AG09319 (cell line): ENCODE measurements at regions not wholly inside any gene's neighbourhood (a gene's known extent, or its start where the extent isn't known, plus 50 kb on each side); places are given as distances from the start of the nearest gene placed in this dataset.
"Not testable (repeated sequence)": the region's sequence is repeated elsewhere in the genome, so short reads cannot be mapped to it uniquely, and the experiment has no call there.

Experiments used
- DNase-seq: peaks from one replicate; pipeline ENCODE4 v3.0.0-alpha.2; 2010; ENCODE audit warnings: low read depth; ENCODE audit errors: extremely low read depth
- CTCF ChIP-seq: IDR thresholded peaks from 2 replicates; pipeline ENCODE4 v1.5.1; 2011; ENCODE audit warnings: low read depth, mild to moderate bottlenecking, inconsistent platforms, low read length, moderate library complexity

DNA sequence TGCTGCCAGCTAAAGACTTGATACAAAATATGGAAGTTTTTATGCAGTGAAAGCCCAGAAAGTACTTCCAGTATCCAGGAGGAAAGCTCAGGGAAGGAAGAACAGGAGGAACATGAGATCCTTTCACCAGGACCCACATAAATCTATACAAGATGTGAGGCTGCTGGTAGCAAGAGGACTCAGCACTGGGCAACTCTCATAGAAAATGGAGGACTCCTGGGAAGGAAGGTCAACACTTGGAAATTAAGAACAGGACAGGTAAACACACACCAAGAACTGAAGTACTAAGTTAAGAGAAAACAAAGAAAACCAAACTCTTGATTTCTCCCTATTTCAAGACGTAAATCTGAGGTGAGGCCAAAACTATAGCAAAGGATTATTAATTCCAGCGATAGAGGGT is 220.5 kb upstream of the HSF2 start:
- DNase-seq = no peak
- TF ChIP-seq CTCF = no peak

- TF ChIP-seq CTCF = peak; percentile 57
- peak; percentile 5 for DNase-seq
Measured at GRCh38 chr6:122180132-122180531, 219.3 kb upstream of the HSF2 start.

- DNase-seq = no peak
- TF ChIP-seq CTCF = no peak
Measured at GRCh38 chr6:122182061-122182460, 217.4 kb upstream of the HSF2 start.

DNA sequence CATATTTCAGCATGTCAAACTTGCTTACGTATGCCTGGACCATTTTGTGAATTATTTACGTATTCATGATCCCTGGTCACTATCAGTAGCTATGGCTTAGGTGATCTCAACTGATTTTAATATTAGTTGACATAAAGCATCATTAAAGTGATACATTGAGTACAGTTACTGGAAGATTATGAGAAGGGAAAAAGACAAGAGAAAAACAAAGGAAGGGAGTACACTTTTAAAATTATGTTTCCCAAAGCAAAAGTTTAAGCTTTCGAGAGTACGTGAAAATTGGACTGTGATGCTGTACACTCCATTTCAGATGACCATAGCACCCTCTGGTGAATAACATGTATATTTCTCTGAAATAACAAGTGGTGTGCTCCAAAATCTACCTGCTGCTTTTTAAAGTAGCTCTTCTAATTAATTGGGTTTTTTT is 215.0 kb upstream of the HSF2 start:
- peak; percentile 48 for TF ChIP-seq CTCF
- peak; percentile 10 for DNase-seq

GRCh38 chr6:122185458-122185857 is 214.0 kb upstream of the HSF2 start:
- DNase-seq = not testable (repeated sequence)

DNA sequence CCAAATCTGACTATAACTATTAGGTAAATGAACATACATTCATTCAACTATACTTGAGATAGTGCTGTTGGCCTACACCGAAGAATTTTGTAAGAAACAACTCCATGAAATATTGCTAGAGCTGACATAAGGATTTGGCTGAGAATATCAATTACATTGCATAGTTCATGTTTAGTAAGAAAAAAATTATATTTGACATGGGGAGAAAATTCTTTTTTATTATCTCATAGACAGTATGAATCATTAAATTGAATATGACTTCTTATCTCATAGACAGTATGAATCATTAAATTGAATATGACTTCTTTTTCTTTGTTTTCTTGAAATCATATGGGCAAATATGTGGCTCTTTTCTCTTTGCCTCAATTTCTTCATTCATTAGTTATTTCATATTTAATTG is 212.3 kb upstream of the HSF2 start:
- no peak for TF ChIP-seq CTCF
- no peak for DNase-seq

DNA sequence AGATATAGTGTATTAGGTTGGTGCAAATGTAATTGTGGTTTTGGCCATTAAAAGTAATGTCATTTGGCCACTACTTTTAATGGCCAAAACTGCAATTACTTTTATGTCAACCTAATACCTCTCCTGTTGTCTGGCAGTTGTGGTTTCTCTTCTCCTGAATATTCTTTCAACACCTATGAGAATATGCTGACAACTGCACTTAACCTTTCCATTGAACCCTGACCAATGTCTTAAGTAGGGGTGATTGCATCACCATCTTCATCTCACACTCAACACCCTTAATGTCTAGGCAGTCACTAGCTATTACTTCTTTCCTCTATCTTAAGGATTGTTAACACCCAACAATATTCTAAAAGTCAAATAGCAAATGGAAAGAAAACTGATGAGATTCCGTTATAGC is 200.5 kb upstream of the HSF2 start:
- TF ChIP-seq CTCF = no peak
- no peak for DNase-seq

DNA sequence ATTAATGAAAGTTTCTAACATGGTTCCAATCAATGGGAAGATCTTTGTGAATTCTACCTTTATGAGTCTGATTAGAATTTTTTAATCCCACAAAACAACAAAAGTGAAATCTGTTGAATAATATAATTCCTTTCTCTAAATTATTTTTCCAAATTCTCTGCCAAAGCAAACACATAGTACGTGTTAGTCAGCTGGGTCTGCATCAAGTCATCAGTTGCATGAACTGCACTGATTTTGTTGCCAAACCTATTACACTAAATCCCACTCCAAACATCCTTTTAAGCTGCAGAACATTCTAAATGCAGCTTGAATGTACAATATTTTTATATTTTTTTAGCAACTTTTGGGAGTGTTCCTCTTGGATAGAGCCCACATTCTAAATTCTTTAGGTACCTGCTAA is 199.0 kb upstream of the HSF2 start:
- DNase-seq = no peak
- no peak for TF ChIP-seq CTCF
